Activated CD8-positive, alpha-beta T cell treated with anti-CD3 and anti-CD28 coated beads for 36 hours (primary cell): ENCODE measurements at regions not wholly inside any gene's neighbourhood (a gene's known extent, or its start where the extent isn't known, plus 50 kb on each side); places are given as distances from the start of the nearest gene placed in this dataset.

Experiments used
- ATAC-seq: fragments of 200-7000 bp; cut with Tn5 transposase; one replicate; pipeline ENCODE4 v1.10.0; 2021; ENCODE audit warnings: mild to moderate bottlenecking, moderate library complexity
- CTCF ChIA-PET: fragments of 350-600 bp; sonication (Branson Sonifier 250); formaldehyde crosslinking; loops from one replicate; lab custom pipeline; 2021; ENCODE audit warnings: antibody characterized with exemption; lab: Charles Lee
- POLR2A ChIA-PET: fragments of 350-600 bp; sonication (Branson Sonifier 250); formaldehyde crosslinking; loops from one replicate; lab custom pipeline; 2021; ENCODE audit warnings: antibody characterized with exemption; lab: Charles Lee
- DNase-seq: peaks from one replicate; pipeline ENCODE4 v3.0.0-alpha.2; 2020
- H3K27ac Mint-ChIP-seq: one replicate; pipeline ENCODE4 v1.8.0; 2021; ENCODE audit warnings: mild to moderate bottlenecking, mixed read lengths
- H3K27me3 Mint-ChIP-seq: one replicate; pipeline ENCODE4 v1.8.0; 2021; ENCODE audit warnings: mixed read lengths
- H3K36me3 Mint-ChIP-seq: one replicate; pipeline ENCODE4 v1.8.0; 2021; ENCODE audit warnings: low read depth, mixed read lengths
- H3K4me1 Mint-ChIP-seq: one replicate; pipeline ENCODE4 v1.8.0; 2021; ENCODE audit warnings: low read depth, mixed read lengths
- H3K4me3 Mint-ChIP-seq: one replicate; pipeline ENCODE4 v1.8.0; 2021; ENCODE audit warnings: mild to moderate bottlenecking, moderate library complexity, mixed read lengths
- H3K9me3 Mint-ChIP-seq: one replicate; pipeline ENCODE4 v1.8.0; 2021; ENCODE audit warnings: mixed read lengths
- CTCF ChIP-seq: fragments of 200-600 bp; IDR thresholded peaks from one replicate; pipeline ENCODE4 v1.8.0; 2022; ENCODE audit warnings: antibody characterized with exemption, mild to moderate bottlenecking
- intact Hi-C: fragments of 100-400 bp; cut with micrococcal nuclease; formaldehyde crosslinking; loops from one replicate; pipeline ENCODE4 v1.10.0; 2022

- no peak for DNase-seq
- Mint-ChIP-seq H3K36me3 (no peaks in the 10 kb centered on the region), H3K9me3 (no peaks in the 10 kb centered on the region), H3K27me3 (peaks cover 1% of the 10 kb centered on the region), H3K4me3 (no peak overlapping the region), H3K4me1 (no peaks in the 10 kb centered on the region), H3K27ac (no peak overlapping the region)
- ChIA-PET CTCF (interaction anchor here (0.6 to 1.7 kb wide), 3 partner anchors 22 to 246 kb away, joined by 3 to 4 read pairs (median 4); no protein-coding TSS in a partner anchor), POLR2A (no interaction called here)
- ATAC-seq, result no peak
- TF ChIP-seq CTCF, result no peak
- intact Hi-C loops, result no loop called here
These were observed 70.3 kb upstream of the ELOVL5 start for GRCh38 chr6:53419026-53419425.

GRCh38 chr6:53418288-53418687 is 69.5 kb upstream of the ELOVL5 start:
- intact Hi-C loops, result no loop called here
- no peak for DNase-seq

GRCh38 chr6:53417141-53417540 is 68.4 kb upstream of the ELOVL5 start:
- Mint-ChIP-seq H3K27me3 (no peaks in the 10 kb centered on the region), H3K4me1 (no peaks in the 10 kb centered on the region), H3K36me3 (no peaks in the 10 kb centered on the region), H3K4me3 (no peak overlapping the region), H3K27ac (no peak overlapping the region), H3K9me3 (no peaks in the 10 kb centered on the region)
- TF ChIP-seq CTCF, result no peak
- ChIA-PET POLR2A (no interaction called here), CTCF (interaction anchor here (0.8 kb wide), 1 partner anchor 76 kb away, joined by 3 read pairs; no protein-coding TSS in a partner anchor)
- intact Hi-C loops, result no loop called here
- DNase-seq, result no peak
- no peak for ATAC-seq

More at GRCh38 chr6:53418288-53418687, 69.5 kb upstream of the ELOVL5 start:
- Mint-ChIP-seq H3K9me3 (no peaks in the 10 kb centered on the region), H3K27ac (no peak overlapping the region), H3K4me3 (no peak overlapping the region), H3K4me1 (no peaks in the 10 kb centered on the region), H3K36me3 (no peaks in the 10 kb centered on the region), H3K27me3 (peaks cover 1% of the 10 kb centered on the region)
- CTCF ChIA-PET, result interaction anchor here (0.6 to 1.7 kb wide), 3 partner anchors 25 to 246 kb away, joined by 3 to 4 read pairs (median 4); no protein-coding TSS in a partner anchor
- POLR2A ChIA-PET, result no interaction called here
- TF ChIP-seq CTCF, result no peak
- ATAC-seq, result no peak

- no peak for ATAC-seq
- Mint-ChIP-seq H3K27ac (no peak overlapping the region), H3K27me3 (no peaks in the 10 kb centered on the region), H3K4me1 (peaks cover 2% of the 10 kb centered on the region), H3K36me3 (no peaks in the 10 kb centered on the region), H3K9me3 (no peaks in the 10 kb centered on the region), H3K4me3 (no peak overlapping the region)
- ChIA-PET POLR2A (no interaction called here), CTCF (interaction anchor here (4.2 kb wide), 1 partner anchor 71 kb away, joined by 20 read pairs; no protein-coding TSS in a partner anchor)
- no peak for TF ChIP-seq CTCF
- intact Hi-C loops, result no loop called here
- DNase-seq, result no peak
These were observed 64.6 kb upstream of the ELOVL5 start for GRCh38 chr6:53413326-53413725.

- ChIA-PET CTCF (interaction anchor here (2.1 to 4.2 kb wide), 2 partner anchors 65 to 72 kb away, joined by 9 to 20 read pairs; no protein-coding TSS in a partner anchor), POLR2A (no interaction called here)
- Mint-ChIP-seq H3K9me3 (no peaks in the 10 kb centered on the region), H3K4me3 (no peak overlapping the region), H3K36me3 (no peaks in the 10 kb centered on the region), H3K27ac (no peak overlapping the region), H3K27me3 (no peaks in the 10 kb centered on the region), H3K4me1 (peaks cover 2% of the 10 kb centered on the region)
- no peak for TF ChIP-seq CTCF
- ATAC-seq (no peak), DNase-seq (no peak)
- intact Hi-C loops, result no loop called here
These were observed 64.0 kb upstream of the ELOVL5 start for GRCh38 chr6:53412751-53413150.
